KMS-11 (cell line): ENCODE measurements at regions not wholly inside any gene's neighbourhood (a gene's known extent, or its start where the extent isn't known, plus 50 kb on each side); places are given as distances from the start of the nearest gene placed in this dataset.

Experiments used
- H2AFZ ChIP-seq: fragments of 200-600 bp; sonication (generic); 2 replicates; pipeline ENCODE4 v1.6.1; 2016; ENCODE audit warnings: antibody characterized with exemption, mixed run types, low read depth
- H3K27ac ChIP-seq: fragments of 200-600 bp; sonication (generic); 2 replicates; pipeline ENCODE4 v1.6.1; 2016; ENCODE audit warnings: mild to moderate bottlenecking, mixed run types
- H3K27me3 ChIP-seq: fragments of 200-600 bp; sonication (generic); 2 replicates; pipeline ENCODE4 v1.6.1; 2017; ENCODE audit warnings: mild to moderate bottlenecking, low read depth, mixed run types, moderate library complexity; ENCODE audit not compliant: insufficient read depth
- H3K36me3 ChIP-seq: fragments of 200-600 bp; sonication (generic); 2 replicates; pipeline ENCODE4 v1.6.1; 2017; ENCODE audit warnings: mild to moderate bottlenecking, mixed run types; ENCODE audit not compliant: insufficient read depth
- H3K4me1 ChIP-seq: fragments of 200-600 bp; sonication (generic); 2 replicates; pipeline ENCODE4 v1.6.1; 2016; ENCODE audit warnings: mild to moderate bottlenecking, low read depth, mixed run types; ENCODE audit not compliant: poor library complexity, severe bottlenecking
- H3K4me2 ChIP-seq: fragments of 200-600 bp; sonication (generic); 2 replicates; pipeline ENCODE4 v1.7.0; 2016; ENCODE audit warnings: mild to moderate bottlenecking, mixed run types
- H3K4me3 ChIP-seq: fragments of 200-600 bp; sonication (generic); IDR thresholded peaks from 2 replicates; pipeline ENCODE4 v1.6.1; 2017; ENCODE audit warnings: low read depth, low read length, mixed read lengths; ENCODE audit not compliant: insufficient read depth
- H3K79me2 ChIP-seq: fragments of 200-600 bp; sonication (generic); 2 replicates; pipeline ENCODE4 v1.6.1; 2016; ENCODE audit warnings: low read depth, mixed run types; ENCODE audit not compliant: insufficient read depth
- H3K9ac ChIP-seq: fragments of 200-600 bp; sonication (generic); 2 replicates; pipeline ENCODE4 v1.6.1; 2016; ENCODE audit warnings: mild to moderate bottlenecking, mixed run types
- H4K20me1 ChIP-seq: fragments of 200-600 bp; sonication (generic); 2 replicates; pipeline ENCODE4 v1.6.1; 2016; ENCODE audit warnings: mild to moderate bottlenecking, mixed run types; ENCODE audit not compliant: insufficient read depth
- TF ChIP-seq, protein P1 (sequence below): fragments of 200-600 bp; sonication (generic); conservative IDR thresholded peaks from 2 replicates; pipeline ENCODE4 v1.6.1; 2017; ENCODE audit warnings: low read depth, mild to moderate bottlenecking, antibody characterized with exemption, low read length, moderate library complexity, mixed read lengths

GRCh38 chr11:15776366-15776765, 580.0 kb downstream of the SOX6 start:
- Histone ChIP-seq H2AFZ (no peak overlapping the region), H3K79me2 (no peaks in the 10 kb centered on the region), H3K27me3 (no peaks in the 10 kb centered on the region), H4K20me1 (no peaks in the 10 kb centered on the region), H3K4me3 (no peak overlapping the region), H3K4me2 (no peak overlapping the region), H3K4me1 (no peaks in the 10 kb centered on the region), H3K27ac (no peak overlapping the region), H3K36me3 (no peaks in the 10 kb centered on the region), H3K9ac (no peak overlapping the region)
- TF ChIP-seq, protein P1, sequence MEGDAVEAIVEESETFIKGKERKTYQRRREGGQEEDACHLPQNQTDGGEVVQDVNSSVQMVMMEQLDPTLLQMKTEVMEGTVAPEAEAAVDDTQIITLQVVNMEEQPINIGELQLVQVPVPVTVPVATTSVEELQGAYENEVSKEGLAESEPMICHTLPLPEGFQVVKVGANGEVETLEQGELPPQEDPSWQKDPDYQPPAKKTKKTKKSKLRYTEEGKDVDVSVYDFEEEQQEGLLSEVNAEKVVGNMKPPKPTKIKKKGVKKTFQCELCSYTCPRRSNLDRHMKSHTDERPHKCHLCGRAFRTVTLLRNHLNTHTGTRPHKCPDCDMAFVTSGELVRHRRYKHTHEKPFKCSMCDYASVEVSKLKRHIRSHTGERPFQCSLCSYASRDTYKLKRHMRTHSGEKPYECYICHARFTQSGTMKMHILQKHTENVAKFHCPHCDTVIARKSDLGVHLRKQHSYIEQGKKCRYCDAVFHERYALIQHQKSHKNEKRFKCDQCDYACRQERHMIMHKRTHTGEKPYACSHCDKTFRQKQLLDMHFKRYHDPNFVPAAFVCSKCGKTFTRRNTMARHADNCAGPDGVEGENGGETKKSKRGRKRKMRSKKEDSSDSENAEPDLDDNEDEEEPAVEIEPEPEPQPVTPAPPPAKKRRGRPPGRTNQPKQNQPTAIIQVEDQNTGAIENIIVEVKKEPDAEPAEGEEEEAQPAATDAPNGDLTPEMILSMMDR, result no peak

DNA sequence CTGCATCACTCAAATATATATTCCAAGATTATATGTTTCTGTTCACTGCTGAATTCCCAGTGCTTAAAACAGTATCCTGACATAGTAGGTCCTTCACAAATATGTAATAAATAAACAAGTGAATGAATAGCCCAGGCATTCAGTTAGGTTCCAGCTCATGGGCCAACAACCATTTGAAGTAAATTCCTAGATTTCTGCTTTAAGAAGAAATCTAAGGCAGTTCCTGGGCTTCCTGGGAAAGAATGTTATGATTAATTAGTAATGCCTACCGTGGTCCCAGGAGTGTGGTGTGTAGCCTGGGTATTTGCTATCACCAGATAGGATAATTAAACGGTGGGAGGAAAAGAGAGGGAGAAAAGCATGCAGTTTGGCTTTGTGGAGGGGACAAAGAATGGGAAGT, 576.8 kb downstream of the SOX6 start:
- Histone ChIP-seq H3K4me3 (no peak overlapping the region), H3K9ac (no peak overlapping the region), H3K4me2 (no peak overlapping the region), H3K27me3 (no peaks in the 10 kb centered on the region), H2AFZ (no peak overlapping the region), H4K20me1 (no peaks in the 10 kb centered on the region), H3K4me1 (no peaks in the 10 kb centered on the region), H3K36me3 (no peaks in the 10 kb centered on the region), H3K27ac (no peak overlapping the region), H3K79me2 (no peaks in the 10 kb centered on the region)
- TF ChIP-seq, protein P1, result no peak

DNA sequence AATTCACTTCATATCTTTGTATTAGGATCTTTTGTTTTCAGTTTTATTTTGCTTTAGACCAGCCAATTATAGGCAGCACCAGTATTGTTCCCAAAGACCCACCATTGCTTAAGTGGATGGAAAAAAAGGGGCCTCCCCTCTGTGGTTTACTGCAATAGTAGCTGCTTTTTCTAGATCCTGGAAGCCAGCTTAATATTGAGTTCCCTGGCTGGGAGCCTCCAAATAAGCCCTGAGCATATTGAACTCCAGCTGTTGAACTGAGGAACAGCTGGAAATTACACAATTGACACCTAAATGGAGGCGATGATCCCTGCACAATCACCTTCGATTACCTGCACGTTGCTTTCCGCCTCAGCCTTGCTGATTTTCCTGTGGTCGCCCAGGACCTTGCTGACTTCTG, 576.0 kb downstream of the SOX6 start:
- Histone ChIP-seq H3K4me2 (no peak overlapping the region), H3K9ac (no peak overlapping the region), H2AFZ (no peak overlapping the region), H3K4me1 (no peaks in the 10 kb centered on the region), H3K27me3 (no peaks in the 10 kb centered on the region), H3K27ac (no peak overlapping the region), H3K79me2 (no peaks in the 10 kb centered on the region), H3K36me3 (no peaks in the 10 kb centered on the region), H3K4me3 (no peak overlapping the region), H4K20me1 (no peaks in the 10 kb centered on the region)
- TF ChIP-seq, protein P1, result no peak

DNA sequence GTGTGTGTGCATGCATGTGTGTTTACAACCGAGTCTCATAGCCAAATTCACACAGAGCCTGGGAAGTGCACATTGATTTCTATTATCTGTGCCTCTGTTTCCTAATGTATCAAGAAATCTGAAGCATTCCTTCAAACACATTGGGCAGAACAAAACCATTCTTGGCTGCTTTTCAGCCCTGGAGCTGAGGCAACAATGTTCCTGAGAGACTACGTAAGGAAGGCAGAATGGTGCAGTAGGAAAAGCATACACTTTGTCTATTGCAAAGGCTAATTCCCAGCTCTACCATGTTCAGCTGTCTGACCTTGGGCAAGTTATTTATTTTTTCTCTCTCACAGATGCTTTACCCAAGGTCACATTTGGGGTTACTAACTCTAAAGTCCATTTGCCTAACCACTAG, 575.5 kb downstream of the SOX6 start:
- no peaks in the 10 kb centered on the region for H3K79me2 ChIP-seq
- no peak overlapping the region for H3K4me3 ChIP-seq

More for the DNA sequence above, 575.5 kb downstream of the SOX6 start:
- TF ChIP-seq, protein P1, result no peak
- Histone ChIP-seq H3K36me3 (no peaks in the 10 kb centered on the region), H2AFZ (no peak overlapping the region), H3K27ac (no peak overlapping the region), H4K20me1 (no peaks in the 10 kb centered on the region), H3K27me3 (no peaks in the 10 kb centered on the region), H3K9ac (no peak overlapping the region), H3K4me1 (no peaks in the 10 kb centered on the region), H3K4me2 (no peak overlapping the region)
